Bronchial epithelial cell (primary cell): ENCODE measurements at regions not wholly inside any gene's neighbourhood (a gene's known extent, or its start where the extent isn't known, plus 50 kb on each side); places are given as distances from the start of the nearest gene placed in this dataset.

Experiments used
- DNase-seq: peaks from one replicate; pipeline ENCODE4 v3.0.0-alpha.2; 2010; ENCODE audit warnings: low read depth
- FAIRE-seq: peaks from 2 replicates; lab custom pipeline; 2011; peaks lifted over from hg19 to GRCh38; lab: Jason Lieb, UNC
- H3K27me3 ChIP-seq: 2 replicates; pipeline ENCODE4 v1.5.1; 2011; ENCODE audit warnings: low read length; ENCODE audit not compliant: control insufficient read depth, insufficient read depth
- H3K36me3 ChIP-seq: 2 replicates; pipeline ENCODE4 v1.5.1; 2011; ENCODE audit warnings: low read length; ENCODE audit not compliant: control insufficient read depth, insufficient read depth
- H3K4me3 ChIP-seq: 2 replicates; pipeline ENCODE4 v1.5.1; 2011; ENCODE audit warnings: mild to moderate bottlenecking, low read depth, low read length, control low read depth
- CTCF ChIP-seq: IDR thresholded peaks from 2 replicates; pipeline ENCODE4 v1.5.1; 2011; ENCODE audit warnings: mild to moderate bottlenecking, moderate library complexity, low read length, control low read depth, inconsistent platforms; ENCODE audit not compliant: insufficient read depth, severe bottlenecking

DNA sequence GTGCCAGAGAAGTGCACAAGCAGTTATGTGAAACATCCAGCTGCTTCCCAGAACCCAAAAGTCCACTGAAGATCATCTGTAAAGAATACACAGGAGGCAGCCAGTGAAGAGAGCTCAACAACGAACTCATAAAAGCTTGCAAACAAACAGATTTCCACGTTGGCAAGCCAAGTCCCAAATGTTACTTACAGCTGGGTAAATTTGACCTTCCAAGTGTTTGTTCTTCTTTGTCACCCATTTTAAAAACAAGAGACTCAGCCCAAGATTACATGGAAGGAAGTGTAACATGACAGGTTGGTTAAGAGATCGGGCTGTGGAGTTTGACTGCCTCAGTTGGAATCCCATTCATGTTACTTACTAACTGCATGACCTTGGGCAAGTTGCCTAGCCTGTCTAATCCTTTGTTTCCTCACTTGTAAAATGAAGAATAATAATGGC is 174.9 kb upstream of the PAPPA start:
- H3K36me3 ChIP-seq, result no peaks in the 10 kb centered on the region
- TF ChIP-seq CTCF, result no peak
- H3K4me3 ChIP-seq, result no peak overlapping the region
- peak; percentile 7 for FAIRE-seq
- no peaks in the 10 kb centered on the region for H3K27me3 ChIP-seq
- DNase-seq, result no peak

DNA sequence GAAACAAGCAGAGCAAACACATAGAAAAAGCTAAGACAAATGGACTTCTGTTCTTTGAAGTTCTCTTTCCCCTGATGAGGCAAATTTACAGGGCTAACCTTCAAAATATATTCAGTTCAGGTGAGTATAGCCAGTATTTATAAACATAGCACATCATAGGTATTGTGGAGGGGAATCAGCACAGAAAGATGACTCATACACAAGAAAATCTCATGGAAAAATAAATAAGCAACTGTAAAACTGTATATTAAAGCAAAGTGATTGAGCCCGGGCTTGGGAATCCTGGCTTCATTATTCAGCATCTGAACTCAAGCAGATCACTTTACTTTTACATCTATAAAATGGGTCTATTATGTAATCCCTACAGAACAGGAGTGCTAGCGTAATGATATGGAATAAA is 173.5 kb upstream of the PAPPA start:
- Histone ChIP-seq H3K36me3 (no peaks in the 10 kb centered on the region), H3K27me3 (no peaks in the 10 kb centered on the region), H3K4me3 (no peak overlapping the region)
- no peak for DNase-seq
- no peak for TF ChIP-seq CTCF
- no peak for FAIRE-seq

- no peak for TF ChIP-seq CTCF
- Histone ChIP-seq H3K27me3 (no peaks in the 10 kb centered on the region), H3K36me3 (no peaks in the 10 kb centered on the region), H3K4me3 (no peak overlapping the region)
- DNase-seq, result peak; percentile 39
- FAIRE-seq, result no peak
Measured at GRCh38 chr9:115980502-115980901, 173.1 kb upstream of the PAPPA start.

GRCh38 chr9:115980976-115981375 is 172.6 kb upstream of the PAPPA start:
- Histone ChIP-seq H3K36me3 (no peaks in the 10 kb centered on the region), H3K4me3 (no peak overlapping the region), H3K27me3 (no peaks in the 10 kb centered on the region)
- DNase-seq (no peak), FAIRE-seq (no peak)
- no peak for TF ChIP-seq CTCF

- no peaks in the 10 kb centered on the region for H3K36me3 ChIP-seq
- no peak for DNase-seq
- no peaks in the 10 kb centered on the region for H3K27me3 ChIP-seq
- no peak for TF ChIP-seq CTCF
- FAIRE-seq, result no peak
- no peak overlapping the region for H3K4me3 ChIP-seq
Measured at GRCh38 chr9:115983366-115983765, 170.2 kb upstream of the PAPPA start.

DNA sequence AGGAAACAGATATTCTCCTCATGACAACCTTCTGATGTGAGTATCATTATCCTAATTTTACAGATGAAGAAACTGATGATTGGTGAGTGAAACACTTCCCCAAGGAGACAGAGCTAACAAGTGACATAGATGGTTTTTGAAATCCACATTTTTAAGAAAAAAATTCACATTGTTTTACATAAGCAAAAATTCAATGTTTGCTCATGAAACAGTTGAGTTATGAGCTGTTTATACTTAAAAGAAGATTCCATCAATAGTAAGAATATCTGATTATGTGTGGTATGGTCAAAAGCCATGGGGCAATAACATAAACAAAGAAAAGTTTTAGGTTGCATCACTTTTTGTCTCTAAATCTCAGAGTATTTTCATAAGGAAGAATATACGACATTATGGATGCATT is 167.9 kb upstream of the PAPPA start:
- Histone ChIP-seq H3K36me3 (no peaks in the 10 kb centered on the region), H3K27me3 (no peaks in the 10 kb centered on the region), H3K4me3 (no peak overlapping the region)
- no peak for TF ChIP-seq CTCF
- no peak for DNase-seq
- no peak for FAIRE-seq
